Stimulated activated CD4-positive, alpha-beta T cell treated with anti-CD3 and anti-CD28 coated beads, Interleukin-4, amount 100 ng/mL, for 24 hours (primary cell): ENCODE measurements at regions not wholly inside any gene's neighbourhood (a gene's known extent, or its start where the extent isn't known, plus 50 kb on each side); places are given as distances from the start of the nearest gene placed in this dataset.
A peak's percentile ranks its signal among the peaks of the same experiment; 100 is the strongest.

ENCODE experiments used
- DNase-seq: peaks from one replicate; pipeline ENCODE4 v3.0.0-alpha.2; 2020

DNA sequence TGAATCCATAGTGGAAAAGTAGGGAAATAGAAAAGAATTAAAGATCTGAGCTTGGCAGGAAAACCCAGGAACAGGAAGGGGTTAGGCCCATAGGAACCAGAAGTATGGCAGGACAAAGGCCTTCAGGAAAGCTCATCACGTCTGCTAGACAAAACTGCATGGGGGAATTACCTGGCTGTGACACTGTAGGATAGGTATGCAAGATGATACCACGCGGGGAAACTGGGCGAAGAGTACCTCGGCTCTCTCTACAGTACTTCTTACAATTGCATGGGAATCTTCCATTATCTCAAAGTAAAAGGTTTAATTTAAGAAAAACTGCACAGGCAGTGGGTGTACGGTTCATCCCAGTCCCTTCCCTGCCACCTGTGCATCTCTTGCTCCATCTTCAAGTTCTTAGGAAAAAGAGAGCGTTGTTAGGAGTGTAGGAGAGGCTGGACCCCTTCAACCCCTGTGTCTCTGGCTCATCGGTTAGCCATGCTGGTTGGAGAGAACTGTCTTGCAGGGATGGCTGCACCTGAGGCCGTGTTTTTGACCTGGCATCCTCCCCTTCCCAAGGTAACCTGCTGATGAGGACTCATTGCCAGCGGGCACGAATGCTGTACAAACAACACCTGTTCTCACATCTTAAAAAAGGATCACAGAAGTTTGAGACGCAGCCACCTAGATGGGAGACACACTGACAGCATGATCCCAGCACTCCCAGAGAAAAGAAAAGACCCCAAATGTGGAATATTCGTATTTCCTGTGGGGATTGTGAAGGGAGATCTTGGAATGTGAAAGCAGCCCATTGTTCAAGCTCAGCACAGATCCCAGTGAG is 120.5 kb upstream of the COPS8 start:
- DNase-seq: no peak

DNA sequence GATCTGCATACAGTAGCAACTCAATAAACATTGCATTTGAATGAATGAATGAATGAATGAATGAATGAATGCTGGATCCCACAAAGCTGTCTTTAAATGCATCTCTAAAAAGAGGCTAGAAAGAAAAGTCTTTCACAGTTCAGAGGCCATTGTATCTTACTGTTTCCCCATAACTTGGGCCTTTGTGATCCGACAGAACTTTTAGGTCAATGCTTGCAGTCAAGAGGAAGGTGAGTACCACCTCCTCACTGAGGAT is 119.9 kb upstream of the COPS8 start:
- DNase-seq: no peak

DNA sequence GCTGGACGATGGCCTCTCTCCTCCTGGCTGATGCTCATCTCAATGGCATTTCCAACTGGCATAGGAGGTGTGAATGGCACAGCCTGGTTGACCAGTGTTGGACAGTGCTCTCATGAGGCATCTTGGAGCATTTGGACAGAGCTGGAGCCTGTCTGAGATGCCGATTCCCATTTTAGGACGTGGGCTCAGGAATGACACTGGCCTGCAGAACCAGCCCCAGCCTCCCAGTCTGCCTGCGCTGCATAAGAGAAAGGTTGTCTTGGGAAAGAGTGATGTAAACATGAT is 118.2 kb upstream of the COPS8 start:
- DNase-seq: no peak

DNA sequence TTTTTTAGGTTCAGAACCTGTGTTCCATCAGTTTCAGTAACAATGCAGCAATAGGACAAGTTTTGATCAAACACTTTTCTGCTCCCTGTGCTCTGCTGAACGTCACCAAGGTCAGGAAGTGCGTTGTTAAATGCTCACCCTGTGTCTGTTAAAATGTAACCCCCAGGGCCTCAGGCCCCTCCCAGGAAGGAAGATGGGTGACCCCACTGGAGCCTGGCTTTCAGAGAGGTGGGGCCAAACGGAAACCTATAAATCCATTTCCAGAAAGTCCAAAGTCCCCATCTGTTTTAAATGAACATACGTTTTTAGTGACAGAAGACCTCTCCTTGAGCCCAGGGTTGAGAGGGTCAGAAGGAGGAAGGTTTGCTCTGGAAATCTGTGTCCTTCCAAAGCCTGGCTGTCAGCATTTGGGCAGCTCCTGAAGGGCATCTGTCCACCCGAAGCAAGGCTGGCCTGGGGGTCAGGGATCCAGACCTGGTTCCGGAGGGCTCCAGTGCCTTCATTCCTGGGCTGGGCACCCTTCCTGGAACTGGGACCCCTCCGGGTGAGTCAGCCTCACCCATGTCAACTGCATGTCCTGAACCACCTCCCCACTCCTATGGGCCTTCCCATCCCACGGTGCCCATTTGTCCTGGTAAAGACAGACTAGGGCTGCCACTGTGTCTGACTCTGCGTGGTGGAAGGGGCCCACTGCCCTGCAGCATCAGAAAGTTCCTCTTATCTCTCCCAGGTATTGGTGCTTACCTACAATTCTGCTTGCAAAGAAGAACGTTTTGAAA is 117.4 kb upstream of the COPS8 start:
- DNase-seq: peak; percentile 11

DNA sequence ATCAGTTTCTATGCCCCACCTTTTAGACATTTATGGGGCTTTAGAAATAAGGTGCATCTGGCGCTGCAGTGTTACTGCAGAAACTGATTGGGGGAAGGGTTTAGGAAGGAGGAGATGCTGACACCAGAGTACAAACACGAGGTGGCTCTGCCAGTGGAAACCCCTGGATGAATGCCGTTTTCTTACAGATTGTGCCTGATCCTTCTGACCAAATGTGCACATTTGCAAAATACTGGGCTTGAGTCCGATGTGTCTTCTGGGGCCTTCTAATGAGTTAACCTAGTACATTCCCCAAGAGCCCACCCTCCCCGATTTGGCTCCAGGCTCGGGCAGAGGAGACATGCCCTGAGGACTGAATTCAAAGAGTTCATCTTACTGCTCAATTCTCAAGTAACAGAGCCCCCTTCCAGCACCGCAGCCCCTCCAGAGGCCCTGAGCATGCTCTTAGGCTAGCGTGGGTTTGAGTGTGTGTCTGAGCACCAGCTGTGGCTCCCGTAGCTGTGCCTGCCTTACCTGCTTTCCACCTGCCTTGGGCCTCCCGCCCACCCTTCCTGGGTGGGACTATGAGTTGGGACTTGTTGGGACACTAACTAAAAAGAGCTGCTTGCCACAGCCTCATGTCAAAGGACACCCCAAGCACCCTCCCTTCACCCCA is 116.7 kb upstream of the COPS8 start:
- DNase-seq: no peak

DNA sequence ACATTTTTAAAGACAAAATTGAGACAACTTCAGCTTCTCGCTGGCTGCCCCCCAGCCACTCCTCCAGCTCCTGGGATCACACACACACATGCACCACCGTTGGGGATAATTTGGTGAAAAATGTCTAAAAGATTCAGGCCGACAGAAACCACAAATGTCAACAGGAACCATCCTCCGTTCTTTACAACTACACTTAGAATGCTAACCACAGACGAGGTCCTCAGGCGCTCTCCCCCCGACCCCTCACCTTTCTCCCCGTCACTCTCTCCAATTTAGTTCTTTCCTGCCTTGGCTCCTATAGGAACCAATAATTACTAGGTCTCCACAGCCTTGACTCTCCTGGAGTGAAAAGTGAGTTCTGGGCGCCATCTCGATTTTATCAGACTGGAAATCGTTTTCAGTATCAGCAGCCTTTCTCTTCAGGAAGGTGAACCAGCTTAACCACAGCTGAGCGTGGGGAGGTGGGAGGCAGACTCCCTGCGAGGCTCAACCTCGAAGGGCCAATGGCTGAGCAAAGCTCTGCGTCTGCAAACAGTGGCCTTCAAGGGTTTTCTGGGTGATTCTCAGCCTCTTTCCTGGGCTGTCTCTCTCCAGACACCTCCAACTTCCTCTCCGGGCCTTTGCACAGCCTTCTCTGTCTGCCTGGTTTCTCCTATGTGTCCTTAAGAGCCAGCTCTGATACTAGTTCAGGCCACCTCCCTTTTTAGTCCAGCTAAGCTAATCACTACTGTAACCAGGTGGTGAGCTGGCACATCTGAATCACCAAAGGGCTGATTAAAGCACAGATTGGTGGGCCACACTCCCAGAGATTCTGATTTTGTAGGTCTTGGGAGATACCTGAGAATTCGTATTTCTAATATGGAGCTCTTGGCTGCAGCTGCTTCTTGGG is 115.7 kb upstream of the COPS8 start:
- DNase-seq: peak; percentile 22

DNA sequence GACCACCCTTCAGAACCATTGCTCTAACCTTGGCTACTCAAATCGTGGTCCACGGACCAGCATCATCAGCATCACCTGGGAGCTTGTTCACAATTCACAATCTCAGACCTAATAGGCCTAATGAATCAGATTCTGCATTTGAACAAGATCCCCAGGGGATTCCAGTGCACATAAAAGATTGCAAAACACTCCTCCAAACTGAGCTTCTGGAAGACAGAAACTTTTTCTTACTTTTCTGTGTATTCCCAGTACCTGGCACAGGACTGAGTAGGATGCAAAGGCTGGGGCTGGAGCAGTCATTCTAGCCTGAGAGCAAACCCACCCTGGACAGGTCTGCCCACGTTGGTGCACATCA is 115.1 kb upstream of the COPS8 start:
- no peak for DNase-seq

DNA sequence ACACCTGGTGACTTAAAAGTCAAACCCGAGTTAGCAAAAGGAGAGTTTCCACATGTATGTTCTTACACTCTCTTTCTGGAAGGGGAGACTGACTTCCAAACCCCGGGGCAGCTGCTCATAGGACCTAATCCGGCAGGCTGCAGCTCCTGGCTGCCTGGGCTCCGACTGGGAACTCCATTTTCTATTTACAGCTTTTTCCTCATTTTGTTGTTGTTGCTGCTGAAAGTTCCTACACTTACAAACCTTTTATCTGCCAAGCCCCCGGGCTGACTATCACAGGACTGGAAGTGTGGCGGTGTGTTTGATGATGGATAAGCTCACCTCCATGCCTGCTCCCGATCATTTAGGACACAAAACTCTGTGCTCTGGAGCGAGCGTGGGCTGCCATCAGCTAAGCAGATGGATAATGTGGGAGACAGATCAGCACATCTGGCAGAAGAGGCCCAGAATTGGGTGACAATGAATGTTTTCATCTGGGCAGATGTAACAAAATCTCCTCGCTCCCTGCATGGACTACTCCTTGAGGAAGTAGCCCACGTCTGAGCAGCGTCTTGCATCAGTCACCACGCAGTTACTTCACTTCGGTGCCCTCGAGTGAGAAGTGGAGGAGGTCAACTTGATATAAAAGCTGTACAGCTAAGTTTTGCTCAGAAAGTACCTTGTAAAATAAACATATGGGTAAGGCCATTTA is 114.4 kb upstream of the COPS8 start:
- DNase-seq: no peak

DNA sequence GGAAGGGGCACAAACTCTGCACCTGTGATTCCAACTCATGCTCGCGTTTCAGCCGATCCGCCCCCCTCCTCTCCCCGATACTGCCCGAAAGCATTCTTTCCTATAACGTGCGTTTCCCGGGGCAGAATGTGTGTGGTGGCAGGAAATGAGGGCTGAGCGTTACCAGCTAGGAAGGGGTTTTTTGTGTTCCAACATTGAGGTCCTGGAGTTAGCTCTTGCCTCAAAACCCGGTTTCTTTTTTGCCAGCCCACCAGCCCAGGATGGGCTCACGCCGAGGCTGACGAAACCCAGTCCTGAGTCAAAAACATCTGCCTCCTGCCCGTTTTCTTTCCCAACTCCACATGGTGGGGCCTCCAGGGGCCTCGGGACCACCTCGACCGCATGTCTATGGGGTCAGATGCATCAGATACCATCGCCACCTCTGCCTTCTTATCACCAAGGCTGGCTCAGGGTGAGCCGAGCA is 113.7 kb upstream of the COPS8 start:
- no peak for DNase-seq

DNA sequence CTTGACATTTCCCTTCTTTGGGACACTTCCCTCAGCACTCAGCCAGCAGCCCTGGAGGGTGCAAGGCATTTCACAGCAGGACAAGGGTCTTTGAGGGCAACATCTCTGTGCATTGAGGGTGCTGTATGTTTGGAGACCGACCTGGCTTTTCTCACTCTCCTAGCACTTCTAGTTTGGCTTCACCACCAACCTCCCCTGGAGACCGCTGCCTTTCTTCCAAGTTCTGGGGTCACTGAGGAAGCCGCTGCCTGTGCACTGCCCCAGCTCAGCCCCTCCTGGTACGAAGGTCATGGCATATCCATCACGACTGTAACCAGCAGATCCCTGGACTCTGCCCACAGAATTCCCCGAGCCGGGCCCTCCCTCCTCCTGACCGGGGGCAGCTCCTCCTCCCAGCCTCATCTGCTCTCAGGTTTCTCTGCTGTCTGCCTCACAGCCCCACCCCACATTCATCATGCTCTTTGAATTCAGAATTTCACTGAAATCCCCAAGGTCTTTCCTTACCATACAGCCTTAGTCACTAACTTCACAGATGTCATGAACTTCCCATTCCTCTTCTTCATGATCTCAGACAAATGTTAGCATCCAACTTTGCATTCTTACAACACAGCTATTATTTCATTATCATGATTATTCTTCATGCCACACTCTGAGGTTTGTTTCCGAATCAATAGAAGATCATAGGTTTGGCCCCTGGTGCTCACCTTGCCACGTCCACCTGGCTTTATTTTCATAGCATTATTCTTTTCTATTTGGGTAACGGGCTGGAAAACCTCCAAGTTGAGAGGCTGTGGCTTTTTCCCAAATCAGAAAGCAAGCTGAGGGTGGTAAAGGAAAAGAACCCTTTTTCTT is 113.0 kb upstream of the COPS8 start:
- DNase-seq: no peak

DNA sequence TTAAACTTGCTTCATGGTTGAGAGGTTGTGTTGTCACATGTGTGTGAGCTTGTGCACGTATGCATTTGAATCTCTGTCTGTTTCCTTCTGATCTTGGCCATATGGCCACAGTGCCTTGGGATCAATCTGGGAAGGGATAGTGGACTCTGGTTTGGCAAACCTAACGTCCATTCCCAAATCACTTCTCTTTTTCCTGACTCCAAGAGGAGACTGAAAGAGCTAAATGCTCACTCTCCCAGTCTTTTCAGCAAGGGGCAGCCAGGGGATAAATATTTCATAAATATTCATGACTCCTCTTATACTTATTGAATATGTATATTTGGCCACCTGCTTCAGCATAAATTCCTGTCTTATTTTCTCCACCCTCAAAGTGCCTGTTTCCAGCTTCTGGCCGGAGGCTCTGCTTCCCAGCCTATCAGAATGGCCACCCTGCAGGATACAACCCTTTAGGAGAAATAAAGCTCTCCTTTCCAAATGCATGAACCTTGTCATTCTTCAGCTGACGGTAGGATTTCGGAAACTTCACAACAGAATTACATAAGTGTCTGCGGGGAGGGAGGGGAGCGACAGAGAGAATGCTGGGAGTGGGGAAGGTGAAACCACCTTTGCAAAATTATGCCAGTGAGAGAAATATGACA is 112.2 kb upstream of the COPS8 start:
- DNase-seq: no peak

DNA sequence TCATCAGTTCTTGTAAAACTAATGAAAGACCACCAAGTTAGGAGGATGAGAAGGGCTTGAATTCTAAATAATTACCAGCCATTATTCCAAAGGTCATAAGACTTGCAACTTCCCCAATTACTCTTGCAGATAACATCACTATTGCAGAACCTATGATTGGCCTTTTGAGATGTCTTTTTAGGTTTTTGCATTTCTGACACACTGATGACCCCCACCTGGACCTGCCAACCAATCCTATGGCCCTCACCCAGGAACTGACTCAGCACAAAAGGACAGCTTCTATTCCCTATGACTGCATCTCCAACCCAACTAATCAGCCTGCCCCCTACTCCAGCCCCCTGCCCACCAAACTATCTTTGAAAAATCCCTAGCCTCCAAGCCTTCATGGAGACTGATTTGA is 111.5 kb upstream of the COPS8 start:
- no peak for DNase-seq

DNA sequence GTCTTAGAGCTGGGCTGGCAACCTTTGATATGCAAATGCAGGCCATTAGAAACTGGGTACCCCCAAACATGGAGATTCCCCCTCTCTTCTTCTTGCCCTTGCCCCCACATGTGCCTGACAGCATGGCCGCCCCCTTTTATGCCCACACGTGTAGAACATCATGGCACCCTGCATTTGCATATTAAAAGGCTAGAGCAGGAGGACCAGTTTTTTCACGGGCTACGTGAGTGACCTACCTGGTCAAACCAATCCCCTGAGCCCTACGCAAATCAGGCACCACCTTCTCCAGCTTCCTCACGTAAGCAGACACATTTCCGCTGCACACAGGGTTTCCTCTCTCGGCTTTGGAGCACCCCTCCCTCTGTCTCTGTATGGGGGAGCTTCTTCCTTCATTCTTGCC is 110.9 kb upstream of the COPS8 start:
- DNase-seq: no peak

DNA sequence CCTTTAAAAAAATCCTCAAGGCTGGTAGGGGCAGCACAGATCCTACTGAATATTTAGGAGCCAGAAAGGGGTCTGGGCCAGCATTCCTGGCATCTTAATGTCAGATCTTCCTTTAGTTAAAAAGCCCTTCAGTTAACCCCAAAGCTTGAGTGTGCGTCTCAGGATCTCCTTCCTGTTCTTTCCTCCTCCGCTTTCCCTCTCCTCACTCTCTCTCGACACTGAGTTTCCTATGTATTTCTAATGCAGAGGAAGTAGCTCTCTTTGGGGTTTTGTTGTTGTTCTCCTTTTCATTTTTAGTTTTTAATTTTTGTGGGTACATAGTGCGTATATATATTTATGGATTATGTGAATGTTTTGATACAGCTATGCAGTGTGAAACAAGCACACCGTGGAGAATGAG is 109.9 kb upstream of the COPS8 start:
- no peak for DNase-seq

DNA sequence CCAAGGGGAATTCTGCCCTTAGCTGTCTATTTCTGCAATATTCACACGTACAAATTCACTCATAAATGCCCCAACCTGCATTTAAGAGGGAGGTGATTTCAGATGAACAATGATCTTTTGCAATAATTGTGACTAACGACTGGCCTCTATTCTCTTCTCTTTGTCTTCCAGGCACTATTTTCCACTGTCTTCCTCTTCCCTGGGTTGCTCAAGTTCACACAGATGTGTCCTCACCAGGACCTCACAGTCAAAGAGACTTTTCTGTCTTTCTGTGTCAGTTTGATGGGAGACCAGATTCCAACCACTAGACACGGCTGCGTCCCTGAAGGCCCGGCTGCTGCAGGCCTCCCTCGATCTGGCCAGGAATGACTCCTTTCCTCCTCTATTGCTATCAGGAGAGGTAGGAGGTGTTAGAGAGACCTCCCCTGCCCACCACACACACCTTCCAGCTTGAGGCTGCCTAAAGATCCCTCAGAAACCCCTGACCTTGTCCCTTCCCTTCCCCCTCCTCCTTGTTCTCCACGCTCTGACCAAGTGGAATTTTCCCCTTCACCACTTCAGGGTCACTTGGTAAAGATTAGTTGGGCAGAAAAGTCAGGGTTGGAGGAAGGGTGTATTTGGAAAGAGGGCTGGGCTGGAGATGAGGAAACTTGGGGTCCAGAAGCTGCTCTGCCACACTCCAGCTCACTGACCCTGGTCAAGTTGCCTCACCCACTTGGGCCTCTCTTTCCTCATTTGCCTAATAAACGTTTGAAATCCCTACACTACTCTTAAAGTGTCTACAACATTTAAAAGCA is 109.2 kb upstream of the COPS8 start:
- DNase-seq: no peak

DNA sequence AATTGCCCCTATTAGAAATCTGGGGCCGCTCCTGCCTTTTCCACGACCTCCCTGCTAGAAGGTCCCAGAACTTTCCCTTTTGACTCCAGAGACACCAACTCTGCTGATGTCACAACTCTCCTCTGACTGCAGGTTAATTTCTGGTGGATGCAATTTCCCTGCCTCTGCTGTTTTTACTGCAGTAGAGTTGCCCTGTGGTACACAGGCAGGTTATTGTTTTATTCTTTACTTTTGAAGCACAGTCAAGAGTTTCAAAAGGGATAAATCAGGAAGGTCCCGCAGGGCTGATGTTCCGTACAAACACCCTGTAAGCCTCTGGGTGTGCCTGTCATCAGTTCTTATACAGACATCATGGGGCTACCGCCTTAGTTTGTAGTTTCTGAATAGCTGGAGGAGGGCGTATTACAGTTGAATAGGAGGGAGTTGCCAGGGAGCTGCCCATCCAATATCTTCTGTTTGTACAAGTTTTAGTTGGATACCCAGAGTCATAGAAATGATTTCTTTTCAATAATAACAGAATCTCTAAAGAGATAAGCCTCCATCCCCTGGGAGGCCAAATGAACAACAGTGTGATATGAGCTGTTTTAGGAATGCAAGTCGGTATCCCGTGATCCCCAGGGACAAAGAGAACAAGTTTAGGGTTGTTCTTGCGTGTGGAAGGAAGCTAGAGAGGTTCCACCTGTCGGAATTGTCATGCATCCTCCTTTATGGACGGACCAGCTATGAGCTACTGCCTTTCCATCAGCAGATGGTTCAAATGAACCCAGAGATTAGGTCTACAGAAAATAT is 108.4 kb upstream of the COPS8 start:
- DNase-seq: no peak

DNA sequence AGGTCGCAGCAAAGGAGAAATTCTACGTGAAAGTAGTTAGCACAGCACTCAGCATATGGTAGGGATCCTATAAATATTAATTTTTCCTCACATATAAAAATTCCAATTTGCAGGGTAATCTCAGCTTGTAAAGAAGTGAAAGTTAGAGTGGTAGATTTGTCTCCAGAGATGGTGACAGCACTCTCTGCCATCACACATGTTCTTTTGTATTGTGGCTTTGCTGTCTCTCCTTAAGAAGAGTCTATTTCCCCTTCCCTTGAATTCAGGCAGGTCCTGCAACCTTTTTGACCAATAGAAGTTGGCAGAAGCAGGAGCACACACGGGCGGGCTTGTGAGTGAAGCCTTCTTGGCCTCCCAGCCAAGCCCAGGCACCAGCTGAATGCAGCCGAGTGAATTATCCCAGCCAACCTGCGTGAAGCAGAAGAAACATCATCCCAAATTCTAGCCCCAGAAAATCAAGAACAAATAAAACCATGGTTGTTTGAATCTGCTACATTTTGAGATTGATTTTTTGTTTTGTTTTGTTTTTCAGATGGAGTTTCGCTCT is 107.8 kb upstream of the COPS8 start:
- DNase-seq: no peak

DNA sequence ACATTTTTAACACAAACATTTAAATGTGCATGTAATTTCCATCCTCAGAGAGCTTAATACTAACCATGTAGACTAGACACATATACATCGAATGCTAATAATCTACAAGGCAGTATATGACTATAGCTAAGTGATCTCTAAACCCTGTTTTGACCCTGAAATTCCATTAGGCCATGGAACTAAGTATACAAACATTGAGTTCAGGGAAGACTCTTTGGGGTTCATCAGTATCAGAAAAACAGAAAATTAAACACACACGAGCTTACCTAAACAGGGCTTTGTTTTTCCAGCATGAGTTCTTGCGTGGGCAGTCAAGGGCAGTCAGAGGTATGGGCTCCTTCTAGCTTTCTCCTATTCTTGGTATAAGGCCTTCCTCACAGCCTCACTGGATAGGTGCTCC is 106.0 kb upstream of the COPS8 start:
- DNase-seq: no peak

DNA sequence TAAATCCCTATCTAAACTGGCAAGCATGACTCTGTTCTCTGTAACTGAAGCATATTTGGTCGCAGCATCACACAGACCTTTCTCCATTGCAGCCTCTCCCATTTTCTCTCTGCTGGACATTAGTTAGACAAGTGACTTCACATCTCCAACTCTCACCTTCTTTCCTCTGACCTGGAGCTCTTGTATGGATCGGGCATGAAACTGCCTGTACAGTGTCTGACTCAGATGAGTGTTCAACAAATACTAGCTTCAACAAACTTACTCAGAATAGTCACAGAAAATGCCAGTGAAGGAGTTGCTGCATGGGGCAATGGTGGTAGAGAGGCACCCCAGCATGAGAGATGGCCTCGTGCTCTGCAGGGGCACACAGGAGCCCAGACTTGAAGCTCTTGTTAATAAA is 104.7 kb upstream of the COPS8 start:
- DNase-seq: no peak
